ENCODE measurements at regions not wholly inside any gene's neighbourhood (a gene's known extent, or its start where the extent isn't known, plus 50 kb on each side); places are given as distances from the start of the nearest gene placed in this dataset.

- no peak for TF ChIP-seq CTCF (IDR thresholded peaks at IDR 0.05; ENCODE audit: insufficient read depth, low read length, missing control alignments)
- POLR2A ChIA-PET = no interaction called here
- no peak overlapping the region for H3K4me3 ChIP-seq (ENCODE audit: low read depth, low read length)
- CTCF ChIA-PET = interaction anchor here (0.9 to 1.5 kb wide), 3 partner anchors 12 to 604 kb away, joined by 3 to 7 read pairs (median 3); no protein-coding TSS in a partner anchor
- DNase-seq (ENCODE audit: low read depth, low spot score) = no peak
Measured at GRCh38 chr2:195450552-195451113, 206.4 kb upstream of the SLC39A10 start.

GRCh38 chr2:195447323-195447975 is 209.6 kb upstream of the SLC39A10 start:
- no peak for TF ChIP-seq CTCF (IDR thresholded peaks at IDR 0.05; ENCODE audit: insufficient read depth, low read length, missing control alignments)
- H3K4me3 ChIP-seq (ENCODE audit: low read depth, low read length) = no peak overlapping the region
- CTCF ChIA-PET = no interaction called here
- POLR2A ChIA-PET = no interaction called here
- DNase-seq (ENCODE audit: low read depth, low spot score) = no peak

GRCh38 chr2:195445639-195446038 is 211.4 kb upstream of the SLC39A10 start:
- ChIA-PET POLR2A (no interaction called here), CTCF (no interaction called here)
- no peak for TF ChIP-seq CTCF (IDR thresholded peaks at IDR 0.05; ENCODE audit: insufficient read depth, low read length, missing control alignments)
- DNase-seq (ENCODE audit: low read depth, low spot score) = peak; percentile 9
- H3K4me3 ChIP-seq (ENCODE audit: low read depth, low read length) = no peak overlapping the region

DNA sequence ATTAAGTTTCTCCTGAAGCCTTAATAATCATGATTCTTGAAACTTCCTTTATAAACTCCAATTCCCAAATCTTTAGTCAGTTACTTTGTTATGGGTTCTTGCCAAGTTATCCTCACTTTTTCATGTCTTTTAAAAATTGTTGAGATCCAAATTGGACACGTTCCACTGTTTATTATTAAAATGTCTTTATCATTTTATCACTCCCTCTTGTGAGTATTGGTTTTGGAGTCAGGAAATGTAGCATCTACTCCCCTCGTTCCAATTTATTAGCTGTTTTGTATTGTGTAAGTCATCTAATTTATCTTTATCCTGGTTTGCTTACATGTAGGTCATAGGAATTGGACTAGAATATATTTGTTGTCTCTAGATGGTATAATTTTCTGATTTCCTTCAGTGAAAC is 213.1 kb upstream of the SLC39A10 start:
- DNase-seq (ENCODE audit: low read depth, low spot score) = no peak
- H3K4me3 ChIP-seq (ENCODE audit: low read depth, low read length) = no peak overlapping the region
- TF ChIP-seq CTCF (IDR thresholded peaks at IDR 0.05; ENCODE audit: insufficient read depth, low read length, missing control alignments) = no peak
- CTCF ChIA-PET = no interaction called here
- POLR2A ChIA-PET = no interaction called here

DNA sequence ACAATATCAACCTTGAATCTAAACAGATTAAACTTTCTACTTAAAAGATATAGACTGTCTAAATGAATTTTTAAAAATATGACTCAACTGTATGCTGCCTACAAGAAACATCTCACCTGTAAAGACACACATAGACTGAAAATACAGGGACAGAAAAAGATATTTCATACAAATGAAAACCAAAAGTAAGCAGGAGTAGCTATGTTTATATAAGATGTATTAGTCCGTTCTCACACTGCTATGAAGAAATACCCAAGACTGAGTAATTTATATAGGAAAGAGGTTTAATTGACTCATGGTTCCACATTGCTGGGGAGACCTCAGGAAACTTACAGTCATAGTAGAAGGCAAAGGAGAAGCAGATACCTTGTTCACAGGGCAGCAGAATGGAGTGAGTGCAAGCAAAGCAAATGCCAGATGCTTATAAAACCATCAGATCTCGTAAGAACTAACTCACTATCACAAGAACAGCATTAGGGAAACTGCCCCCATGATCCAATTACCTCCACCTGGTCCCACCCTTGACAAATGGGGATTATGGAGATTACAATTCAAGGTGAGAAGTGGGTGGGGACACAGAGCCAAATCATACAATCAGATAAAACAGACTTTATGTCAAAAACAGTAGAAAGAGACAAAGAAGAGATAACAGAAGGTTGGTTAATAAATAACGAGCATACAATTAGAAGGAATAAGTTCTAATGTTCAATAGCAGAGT is 214.4 kb upstream of the SLC39A10 start:
- no peak for DNase-seq (ENCODE audit: low read depth, low spot score)
- CTCF ChIA-PET = interaction anchor here (1.5 kb wide), 1 partner anchor 217 kb away, joined by 4 read pairs; no protein-coding TSS in a partner anchor
- TF ChIP-seq CTCF (IDR thresholded peaks at IDR 0.05; ENCODE audit: insufficient read depth, low read length, missing control alignments) = no peak
- POLR2A ChIA-PET = no interaction called here
- no peak overlapping the region for H3K4me3 ChIP-seq (ENCODE audit: low read depth, low read length)

DNA sequence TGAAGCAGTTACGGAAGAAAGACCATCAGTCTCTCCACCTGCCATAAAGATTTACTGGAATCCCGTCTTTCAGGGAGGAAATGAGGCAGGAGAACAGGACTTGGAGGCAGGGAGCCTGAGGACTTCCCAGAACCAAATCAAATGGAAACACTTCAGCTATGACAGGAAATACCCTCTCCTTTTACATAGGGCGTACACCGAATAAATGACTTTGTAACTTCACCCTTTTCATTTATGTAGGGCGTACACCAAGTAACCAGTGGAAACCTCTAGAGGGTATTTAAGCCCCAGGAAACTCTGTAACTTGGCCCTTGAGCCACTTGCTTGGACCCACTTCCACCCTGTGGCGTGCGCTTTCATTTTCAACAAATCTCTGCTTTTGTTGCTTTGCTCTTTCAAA is 218.3 kb upstream of the SLC39A10 start:
- no peak for TF ChIP-seq CTCF (IDR thresholded peaks at IDR 0.05; ENCODE audit: insufficient read depth, low read length, missing control alignments)
- CTCF ChIA-PET = interaction anchor here (0.6 kb wide), 1 partner anchor 221 kb away, joined by 3 read pairs; no protein-coding TSS in a partner anchor
- DNase-seq (ENCODE audit: low read depth, low spot score) = no peak
- POLR2A ChIA-PET = no interaction called here
- H3K4me3 ChIP-seq (ENCODE audit: low read depth, low read length) = no peak overlapping the region

Data from AG04449 (cell line).